NCI-H460 (cell line): ENCODE measurements at regions not wholly inside any gene's neighbourhood (a gene's known extent, or its start where the extent isn't known, plus 50 kb on each side); places are given as distances from the start of the nearest gene placed in this dataset.
"Not testable (repeated sequence)": the region's sequence is repeated elsewhere in the genome, so short reads cannot be mapped to it uniquely, and the experiment has no call there.

ENCODE experiments used
- DNase-seq: peaks from one replicate; pipeline ENCODE4 v3.0.0-alpha.2; 2016; ENCODE audit warnings: low read depth; ENCODE audit errors: extremely low read depth

DNA sequence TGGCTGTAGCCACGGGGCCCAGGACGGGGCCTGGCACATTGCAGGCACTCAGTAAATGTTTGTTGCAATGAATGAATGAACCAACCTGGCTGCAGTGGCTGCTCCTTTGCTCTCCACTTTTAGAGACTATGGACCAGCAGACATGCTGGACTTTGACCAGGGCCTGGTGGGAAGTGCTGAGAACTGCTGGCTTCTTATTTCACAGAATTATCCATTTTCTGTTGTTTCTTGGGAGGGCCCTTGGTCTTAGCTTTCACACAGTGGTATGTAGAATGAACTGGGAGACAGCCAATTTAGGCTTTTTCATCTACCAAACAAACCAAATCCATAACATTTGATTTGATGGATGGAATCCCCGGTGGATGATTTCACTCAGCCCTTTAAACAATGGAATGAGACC lies 78.0 kb upstream of the LHFPL2 start:
- DNase-seq: no peak

DNA sequence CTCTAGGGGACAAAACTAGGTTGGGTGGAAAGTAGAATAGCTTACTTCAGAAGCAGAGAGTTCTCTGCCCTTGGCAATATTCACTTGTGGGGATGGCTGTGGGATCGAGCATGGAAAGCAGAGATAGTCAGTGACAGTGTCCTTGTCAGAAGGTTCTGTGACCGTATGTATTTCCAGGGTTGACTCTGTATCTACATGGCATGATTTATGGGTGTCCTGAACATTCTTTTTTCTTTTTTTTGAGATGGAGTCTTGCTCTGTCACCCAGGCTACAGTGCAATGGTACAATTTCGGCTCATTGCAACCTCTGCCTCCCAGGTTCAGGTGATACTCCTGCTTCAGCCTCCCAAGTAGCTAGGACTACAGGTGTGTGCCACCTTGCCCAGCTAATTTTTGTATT lies 77.4 kb upstream of the LHFPL2 start:
- DNase-seq: no peak

DNA sequence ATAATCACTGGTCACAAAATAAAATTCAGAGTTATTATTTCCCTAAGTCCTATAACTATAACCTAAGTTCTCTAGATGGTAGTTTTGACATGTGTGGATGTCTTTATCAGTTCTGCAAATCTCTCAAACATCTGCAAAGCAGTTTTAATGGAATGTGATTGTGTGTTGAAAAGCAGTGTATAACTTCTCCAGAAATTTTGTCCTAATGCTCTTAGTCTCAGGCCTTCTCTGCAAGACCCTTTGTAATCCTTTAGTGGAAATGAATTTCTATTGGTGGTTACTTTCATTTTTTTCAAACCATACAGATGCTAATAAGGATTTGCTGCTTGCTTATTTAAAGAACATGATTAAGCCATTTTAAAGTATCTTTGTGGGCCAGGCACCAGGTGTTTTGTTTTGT lies 75.5 kb upstream of the LHFPL2 start:
- no peak for DNase-seq

DNA sequence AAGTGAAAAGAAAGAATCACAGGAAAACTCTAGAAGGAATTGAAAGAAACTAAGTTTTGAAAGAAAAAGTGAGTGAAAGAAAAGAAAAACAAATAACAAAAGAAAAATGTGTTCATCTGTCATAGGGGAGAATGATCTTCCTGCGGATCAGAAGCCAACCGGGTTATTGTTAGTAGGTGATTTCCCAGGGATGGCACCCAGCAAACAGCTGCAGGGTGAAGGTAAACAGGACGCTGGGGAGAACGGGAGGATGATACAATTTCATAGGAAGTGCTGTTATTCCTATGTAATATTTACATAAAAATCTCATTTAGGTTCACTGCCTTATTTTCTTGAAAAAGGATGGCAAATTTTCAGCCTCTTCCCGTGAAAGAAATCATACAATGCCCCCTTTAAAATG lies 72.4 kb upstream of the LHFPL2 start:
- DNase-seq: no peak

DNA sequence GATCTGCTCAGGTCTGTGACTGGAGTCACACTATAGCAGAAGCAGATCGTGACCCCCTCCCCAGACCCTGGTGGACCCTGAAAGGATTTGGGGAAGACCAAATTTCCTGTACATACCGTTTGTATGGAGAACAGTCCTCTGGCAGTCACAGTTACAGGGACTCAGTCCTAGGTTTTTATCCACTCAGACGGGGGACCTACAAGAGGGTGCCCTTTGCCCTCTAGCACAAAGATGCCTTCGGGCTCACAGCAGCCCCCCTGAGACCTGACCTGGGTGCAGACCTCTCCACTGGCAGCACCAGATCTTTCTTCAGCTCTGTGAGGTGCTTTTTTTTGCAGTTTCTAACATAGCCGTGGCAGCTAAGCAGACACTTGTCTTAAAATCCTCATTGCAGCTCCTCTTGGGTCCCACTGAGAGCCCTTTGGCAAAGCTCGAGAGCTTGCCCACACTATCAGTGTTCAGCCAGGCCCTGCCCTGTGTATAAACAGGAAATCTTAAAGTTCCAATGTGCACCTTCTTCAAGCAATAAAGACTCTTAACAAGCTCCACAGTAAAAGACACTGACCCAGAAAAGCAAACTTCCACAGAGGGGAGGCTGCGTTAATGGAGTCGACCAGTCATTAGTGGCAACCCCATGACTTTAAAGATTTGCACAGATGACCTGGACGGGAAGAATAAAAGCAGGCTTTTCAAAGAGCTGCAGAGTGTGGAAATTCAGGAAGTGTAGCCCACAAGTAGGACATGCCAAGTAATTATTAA lies 71.8 kb upstream of the LHFPL2 start:
- no peak for DNase-seq

DNA sequence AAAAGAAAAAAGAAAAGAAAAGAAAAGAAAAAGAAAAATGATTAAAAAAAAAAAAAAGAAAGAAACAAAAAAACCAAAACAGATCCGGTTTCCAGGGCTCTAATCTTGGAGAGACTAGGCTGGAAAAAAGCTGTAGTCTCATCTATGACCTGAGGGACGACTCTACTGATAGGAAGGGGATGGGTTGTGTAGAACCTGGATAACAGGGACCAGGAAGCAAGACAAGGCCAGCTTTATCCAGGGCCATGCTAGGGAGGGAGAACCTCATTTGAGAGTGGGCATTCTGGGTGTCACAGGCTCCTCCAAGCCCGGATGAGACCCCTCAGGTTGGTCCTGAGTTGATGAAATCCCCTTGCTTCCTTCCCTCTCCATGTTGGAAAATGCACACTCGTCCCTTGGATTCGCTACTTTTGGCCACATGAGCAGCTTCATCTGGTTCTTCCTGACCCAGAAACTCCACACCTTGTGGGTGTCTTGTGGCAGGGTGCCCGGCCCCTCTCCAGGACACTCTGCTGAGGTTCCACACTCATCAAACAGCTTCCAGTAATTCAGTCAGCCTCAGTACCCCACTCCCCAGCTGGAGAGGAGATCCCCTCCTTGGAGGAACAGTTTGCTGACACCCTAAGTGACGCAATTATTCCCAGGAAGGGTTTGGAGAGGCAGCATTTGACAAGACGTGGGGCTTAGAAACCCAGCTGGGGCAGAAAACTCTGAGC lies 71.1 kb upstream of the LHFPL2 start:
- DNase-seq: no peak

DNA sequence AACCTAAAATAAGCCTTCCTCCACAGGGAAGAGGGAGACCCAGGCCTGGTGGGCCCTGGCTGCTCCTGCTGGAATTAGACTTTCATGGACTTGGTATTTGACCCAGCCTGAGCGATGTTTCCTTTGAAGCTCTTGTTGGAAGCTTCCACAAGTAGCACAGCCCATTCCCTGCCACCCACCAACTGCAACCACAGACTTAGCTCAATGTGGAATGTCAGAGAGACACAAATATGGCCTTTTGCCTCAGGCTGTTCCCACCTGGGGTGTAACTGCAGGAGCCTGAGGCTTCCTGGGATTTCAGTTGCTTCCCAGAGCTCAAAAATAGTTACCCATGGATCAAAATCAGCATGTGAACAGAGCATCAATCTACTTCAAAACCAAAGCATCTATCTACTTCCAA lies 70.3 kb upstream of the LHFPL2 start:
- no peak for DNase-seq

DNA sequence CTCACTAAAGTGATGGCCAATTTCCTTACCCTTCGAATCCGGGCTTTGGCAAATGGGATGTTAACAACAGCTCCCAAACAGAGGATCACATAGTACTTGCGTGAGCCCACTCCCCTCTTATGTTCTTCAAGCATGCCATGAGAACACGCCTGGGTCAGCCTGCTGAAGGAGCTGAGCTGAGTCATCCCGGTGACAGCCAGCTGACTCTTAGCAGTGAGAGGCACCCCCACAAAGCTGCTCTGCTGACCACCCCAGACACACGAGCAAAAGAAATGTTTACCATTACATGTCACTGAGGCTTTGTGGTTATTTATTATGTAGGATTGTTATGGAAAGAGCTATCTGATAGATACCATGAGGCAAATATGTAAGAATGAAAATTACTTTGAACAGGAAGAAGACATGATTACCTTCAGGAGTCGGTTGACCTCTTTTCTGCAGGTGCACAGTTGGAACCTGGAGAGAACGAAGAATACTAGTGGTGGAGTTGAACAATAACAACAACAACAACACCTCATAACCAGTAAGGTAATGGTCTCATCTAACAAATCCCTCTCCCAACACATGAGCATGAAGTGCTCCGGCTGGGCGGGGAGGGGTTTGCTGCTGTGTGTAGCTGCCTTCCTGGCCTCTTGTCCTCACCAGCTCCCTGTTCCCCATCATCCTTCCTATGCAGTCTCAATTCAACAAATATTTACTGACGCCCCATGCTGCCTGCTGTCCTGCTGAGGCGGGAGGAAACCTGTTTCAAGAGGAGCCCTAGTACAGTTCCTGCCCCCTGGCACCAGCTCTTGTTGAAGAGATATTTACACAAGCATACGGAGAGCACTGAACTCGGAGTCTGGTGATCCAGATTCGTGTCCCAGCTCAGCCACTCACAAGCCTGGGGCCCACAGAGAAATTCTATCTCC lies 69.4 kb upstream of the LHFPL2 start:
- DNase-seq: no peak

DNA sequence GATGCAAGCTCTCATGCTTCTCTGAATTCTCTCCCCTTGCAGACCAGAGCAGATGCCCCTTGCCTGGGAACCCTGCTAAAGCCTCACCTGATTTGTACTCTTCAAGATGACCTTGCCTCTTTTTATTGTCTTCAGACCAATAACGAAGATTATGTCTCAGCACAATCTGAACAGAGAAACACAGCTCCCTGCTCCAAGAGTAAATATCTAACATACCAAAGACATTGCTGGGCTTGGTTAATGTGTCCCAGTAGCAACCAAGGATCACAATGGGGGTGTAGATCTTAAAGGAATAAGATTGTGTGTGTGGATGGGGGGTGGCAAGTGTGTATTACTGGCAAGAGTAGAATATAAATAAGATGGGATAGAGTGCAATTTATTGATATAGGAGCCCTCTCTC lies 67.6 kb upstream of the LHFPL2 start:
- DNase-seq: no peak

DNA sequence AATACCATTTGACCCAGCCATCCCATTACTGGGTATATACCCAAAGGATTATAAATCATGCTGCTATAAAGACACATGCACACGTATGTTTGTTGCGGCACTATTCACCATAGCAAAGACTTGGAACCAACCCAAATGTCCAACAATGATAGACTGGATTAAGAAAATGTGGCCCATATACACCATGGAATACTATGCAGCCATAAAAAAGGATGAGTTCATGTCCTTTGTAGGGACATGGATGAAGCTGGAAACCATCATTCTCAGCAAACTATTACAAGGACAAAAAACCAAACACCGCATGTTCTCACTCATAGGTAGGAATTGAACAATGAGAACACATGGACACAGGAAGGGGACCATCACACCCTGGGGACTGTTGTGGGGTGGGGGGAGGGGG lies 66.8 kb upstream of the LHFPL2 start:
- not testable (repeated sequence) for DNase-seq

DNA sequence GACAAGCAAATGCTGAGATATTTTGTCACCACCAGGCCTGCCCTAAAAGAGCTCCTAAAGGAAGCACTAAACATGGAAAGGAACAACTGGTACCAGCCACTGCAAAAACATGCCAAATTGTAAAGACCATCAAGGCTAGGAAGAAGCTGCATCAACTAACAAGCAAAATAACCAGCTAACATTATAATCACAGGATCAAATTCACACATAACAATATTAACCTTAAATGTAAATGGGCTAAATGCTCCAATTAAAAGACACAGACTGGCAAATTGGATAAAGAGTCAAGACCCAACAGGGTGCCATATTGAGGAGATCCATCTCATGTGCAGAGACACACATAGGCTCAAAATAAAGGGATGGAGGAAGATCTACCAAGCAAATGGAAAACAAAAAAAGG lies 63.1 kb upstream of the LHFPL2 start:
- not testable (repeated sequence) for DNase-seq

DNA sequence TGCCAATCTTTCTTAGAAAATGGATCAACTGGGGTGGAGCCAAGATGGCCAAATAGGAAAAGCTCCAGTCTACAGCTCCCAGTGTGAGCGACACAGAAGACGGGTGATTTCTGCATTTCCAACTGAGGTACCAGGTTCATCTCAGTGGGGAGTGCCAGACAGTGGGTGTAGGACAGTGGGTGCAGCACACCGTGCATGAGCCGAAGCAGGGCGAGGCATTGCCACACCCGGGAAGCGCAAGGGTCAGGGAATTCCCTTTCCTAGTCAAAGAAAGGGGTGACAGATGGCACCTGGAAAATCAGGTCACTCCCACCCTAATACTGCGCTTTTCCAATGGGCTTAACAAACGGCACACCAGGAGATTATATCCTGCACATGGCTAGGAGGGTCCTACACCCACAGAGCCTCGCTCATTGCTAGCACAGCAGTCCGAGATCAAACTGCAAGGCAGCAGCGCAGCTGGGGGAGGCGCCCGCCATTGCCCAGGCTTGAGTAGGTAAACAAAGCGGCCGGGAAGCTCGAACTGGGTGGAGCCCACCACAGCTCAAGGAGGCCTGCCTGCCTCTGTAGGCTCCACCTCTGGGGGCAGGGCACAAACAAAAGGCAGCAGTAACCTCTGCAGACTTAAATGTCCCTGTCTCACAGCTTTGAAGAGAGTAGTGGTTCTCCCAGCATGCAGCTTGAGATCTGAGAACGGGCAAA lies 61.3 kb upstream of the LHFPL2 start:
- DNase-seq: not testable (repeated sequence)

DNA sequence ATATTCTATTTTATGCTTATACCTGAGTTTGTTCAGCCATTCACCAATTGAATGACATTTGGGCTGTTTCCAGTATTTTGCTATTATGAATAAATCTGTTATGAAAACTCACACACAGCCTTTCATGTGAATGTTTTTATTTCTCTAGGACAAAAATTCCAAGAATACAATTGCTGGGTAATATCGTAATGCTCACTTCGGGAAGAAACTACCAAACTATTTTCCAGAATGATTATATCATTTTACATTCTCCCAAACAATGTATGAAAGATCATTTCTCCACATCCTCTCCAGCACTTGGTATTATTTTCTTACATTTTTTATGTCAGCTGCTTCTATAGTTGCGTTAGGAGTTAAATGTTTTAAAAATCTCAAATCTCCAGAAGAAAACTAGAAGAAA lies 58.3 kb upstream of the LHFPL2 start:
- DNase-seq: no peak

DNA sequence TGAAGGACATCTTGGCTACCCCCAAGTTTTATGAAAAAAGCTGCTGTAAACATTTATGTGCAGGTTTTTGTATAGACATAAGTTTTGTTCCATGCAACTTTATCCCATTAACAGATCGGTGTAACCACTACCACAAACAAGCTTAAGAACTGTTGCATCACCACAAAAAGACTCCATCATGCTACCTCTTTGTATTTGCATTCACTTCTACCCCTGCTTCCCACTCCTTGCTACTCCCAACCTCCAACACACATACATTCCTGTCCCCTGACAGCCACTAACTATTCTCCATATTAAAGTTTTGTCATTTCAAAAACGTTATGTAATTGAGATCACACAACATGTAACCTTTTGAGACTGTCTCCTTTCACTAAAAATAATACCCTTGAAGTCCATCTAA lies 57.8 kb upstream of the LHFPL2 start:
- no peak for DNase-seq

DNA sequence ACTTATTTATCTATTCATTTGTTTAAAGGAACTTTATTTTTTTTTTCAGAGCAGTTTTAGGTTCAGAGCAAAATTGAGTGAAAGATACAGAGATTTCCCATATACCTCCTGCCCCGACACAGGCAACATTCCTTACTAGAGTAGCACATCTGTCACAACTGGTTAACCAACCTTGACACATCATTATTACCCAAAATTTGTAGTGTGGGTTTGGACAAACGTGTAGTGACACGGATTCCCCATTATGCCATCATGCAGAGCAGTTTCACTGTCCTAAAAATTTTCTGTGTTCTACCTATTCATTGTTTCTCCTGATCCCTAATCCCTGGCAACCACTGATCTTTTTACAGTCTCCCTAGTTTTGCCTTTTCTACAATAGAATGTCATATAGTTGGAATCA lies 57.3 kb upstream of the LHFPL2 start:
- DNase-seq: no peak

DNA sequence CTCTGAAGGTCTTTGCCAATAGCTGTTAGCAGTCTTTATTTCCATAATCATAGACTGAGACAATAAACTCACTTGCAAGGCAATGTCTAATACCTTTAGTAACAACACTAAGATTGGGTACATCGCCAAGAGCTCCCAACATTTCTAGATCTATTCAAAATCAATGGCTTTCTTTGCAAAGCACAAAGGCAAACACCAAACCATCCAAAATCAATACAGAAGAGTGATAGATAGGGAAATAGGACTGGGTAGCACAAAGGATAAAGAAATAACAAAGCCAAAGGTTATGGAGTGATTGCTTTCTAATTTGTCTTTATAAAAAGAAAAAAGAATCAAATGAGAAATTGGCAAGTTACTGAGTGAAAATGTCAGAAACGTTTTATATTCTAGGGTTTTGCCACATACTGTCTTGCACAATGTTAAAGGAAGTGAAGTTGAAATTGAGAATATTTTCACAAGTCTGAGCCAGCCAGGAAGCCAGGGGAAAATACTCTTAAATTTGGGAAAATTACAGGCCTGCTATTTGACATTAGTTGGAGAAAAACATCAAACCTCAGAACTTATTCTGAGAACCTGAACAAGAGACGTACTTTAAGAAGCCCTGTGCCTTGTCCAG lies 53.3 kb upstream of the LHFPL2 start:
- no peak for DNase-seq

DNA sequence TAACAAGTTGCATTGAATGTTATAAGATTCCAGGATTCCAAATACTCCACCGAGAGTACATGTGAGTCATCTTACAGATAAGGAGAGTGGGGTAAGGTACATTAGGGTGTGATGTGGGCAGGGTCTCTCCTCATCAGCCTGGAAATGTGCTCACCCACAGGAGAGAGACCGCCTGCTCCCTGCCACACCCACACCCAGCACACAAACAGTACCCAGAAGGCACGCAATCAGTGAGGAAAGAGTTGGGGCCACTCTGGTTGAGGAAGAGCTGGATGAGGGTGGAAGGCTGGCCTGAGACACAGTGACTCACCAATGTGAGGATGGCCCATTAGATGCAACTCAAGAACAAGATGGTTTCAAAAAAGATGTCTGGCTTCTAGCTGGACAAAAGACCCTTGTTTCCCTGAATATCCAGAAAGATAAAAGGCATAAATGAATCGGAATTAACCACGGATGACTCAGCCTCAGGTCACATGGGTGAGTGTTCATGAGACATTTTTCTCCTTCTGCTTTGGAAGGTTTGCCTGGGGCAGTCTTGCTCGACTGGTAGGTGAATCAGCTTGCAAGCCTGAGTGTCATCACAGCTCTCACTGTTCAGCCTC lies 51.1 kb upstream of the LHFPL2 start:
- peak; percentile 43 for DNase-seq

DNA sequence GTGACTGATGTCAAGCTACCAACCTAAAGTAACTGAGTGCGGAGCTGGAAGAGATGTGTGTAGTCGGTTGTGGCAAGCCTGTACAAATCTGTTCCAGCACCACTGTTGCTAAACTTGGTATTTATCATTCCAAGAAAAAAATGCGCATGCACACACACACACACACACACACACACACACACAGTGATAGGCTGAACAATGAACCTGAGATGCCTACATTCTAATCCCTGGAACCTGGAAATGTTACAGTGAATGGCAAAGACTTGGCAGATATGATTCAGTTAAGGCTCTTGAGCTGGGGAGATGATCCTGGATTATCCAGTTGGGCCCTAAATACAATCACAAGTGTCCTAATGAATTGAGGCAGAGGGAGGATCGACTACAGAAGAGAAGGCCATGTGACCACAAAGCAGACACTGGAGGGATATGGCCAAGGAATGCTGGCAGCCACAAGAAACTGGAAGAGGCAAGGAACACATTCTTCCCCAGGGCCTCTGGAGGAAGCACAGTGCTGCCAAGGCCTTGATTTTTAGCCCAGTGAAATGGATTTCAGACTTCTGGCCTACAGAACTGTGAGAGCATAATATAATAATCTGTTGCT lies 49.7 kb upstream of the LHFPL2 start:
- no peak for DNase-seq
